IgD-negative memory B cell (primary cell): ENCODE measurements at regions not wholly inside any gene's neighbourhood (a gene's known extent, or its start where the extent isn't known, plus 50 kb on each side); places are given as distances from the start of the nearest gene placed in this dataset.
A peak's percentile ranks its signal among the peaks of the same experiment; 100 is the strongest.

ENCODE experiments used
- H3K27ac Mint-ChIP-seq, 3 donors: one replicate each; pipeline ENCODE4 v1.8.0; 2020 to 2022; ENCODE audit warnings: mild to moderate bottlenecking in 3 of 3, mixed read lengths in 3 of 3, moderate library complexity in 1 of 3
- H3K27me3 Mint-ChIP-seq: one replicate; pipeline ENCODE4 v1.8.0; 2021; ENCODE audit warnings: mixed read lengths
- H3K36me3 Mint-ChIP-seq: one replicate; pipeline ENCODE4 v1.8.0; 2020; ENCODE audit warnings: mild to moderate bottlenecking, mixed read lengths
- H3K4me1 Mint-ChIP-seq, 3 donors: one replicate each; pipeline ENCODE4 v1.8.0; 2020 to 2022; ENCODE audit warnings: mixed read lengths in 3 of 3, mild to moderate bottlenecking in 1 of 3
- H3K4me3 Mint-ChIP-seq, 4 donors: one replicate each; pipeline ENCODE4 v1.8.0; 2020 to 2022; ENCODE audit warnings: mild to moderate bottlenecking in 4 of 4, mixed read lengths in 4 of 4, moderate library complexity in 3 of 4
- H3K9me3 Mint-ChIP-seq, 3 donors: one replicate each; pipeline ENCODE4 v1.8.0; 2020 to 2021; ENCODE audit warnings: mixed read lengths in 3 of 3, mild to moderate bottlenecking in 1 of 3

GRCh38 chr9:79862921-79863890, 291.4 kb downstream of the TLE4 start:
- no peaks in the 10 kb centered on the region for H3K27me3 Mint-ChIP-seq
- H3K36me3 Mint-ChIP-seq, result peaks cover 2% of the 10 kb centered on the region
- H3K27ac Mint-ChIP-seq, result peak overlapping the region in 1 of 3 donors; percentile 20
- H3K9me3 Mint-ChIP-seq, result peaks cover 2 to 3% (median 2%) of the 10 kb centered on the region in 3 donors
- H3K4me3 Mint-ChIP-seq, result peak overlapping the region in 1 of 4 donors; percentile 49
- H3K4me1 Mint-ChIP-seq, result peaks cover 8 to 17% (median 12%) of the 10 kb centered on the region in 3 donors

- Mint-ChIP-seq H3K4me3 (peak overlapping the region in 3 of 4 donors; percentile 59 to 89 (median 68)), H3K9me3 (peaks cover 0 to 3% (median 2%) of the 10 kb centered on the region in 3 donors), H3K27ac (peak overlapping the region; percentile 25 to 92 (median 58)), H3K36me3 (peaks cover 2% of the 10 kb centered on the region), H3K4me1 (peaks cover 9 to 14% (median 12%) of the 10 kb centered on the region in 3 donors), H3K27me3 (no peaks in the 10 kb centered on the region)
These were observed 286.7 kb downstream of the TLE4 start for GRCh38 chr9:79858508-79858907.

GRCh38 chr9:79857188-79857587, 285.4 kb downstream of the TLE4 start:
- Mint-ChIP-seq H3K4me1 (peaks cover 9 to 14% (median 12%) of the 10 kb centered on the region in 3 donors), H3K9me3 (peaks cover 0 to 3% (median 2%) of the 10 kb centered on the region in 3 donors), H3K27ac (peak overlapping the region in 2 of 3 donors; percentile 55 to 77), H3K36me3 (peaks cover 2% of the 10 kb centered on the region), H3K27me3 (no peaks in the 10 kb centered on the region), H3K4me3 (no peak overlapping the region)

DNA sequence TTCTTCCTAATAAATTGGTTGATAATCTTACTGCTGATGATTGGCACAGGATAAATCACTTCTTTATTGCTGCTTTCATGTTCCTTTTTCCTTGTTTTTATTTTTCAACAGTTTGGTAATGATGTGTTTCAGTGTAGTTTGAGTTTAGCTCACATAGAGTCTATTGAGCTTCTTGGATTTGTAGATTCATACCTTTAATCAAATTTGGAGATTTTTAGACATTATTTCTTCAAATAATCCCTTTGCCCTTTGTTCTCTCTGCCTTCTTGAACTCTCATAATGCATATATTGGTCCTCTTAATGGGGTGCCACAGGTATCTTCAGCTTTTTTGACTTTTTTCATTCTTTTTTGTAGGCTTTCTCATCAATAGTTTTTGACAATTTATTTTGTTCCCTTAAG, 275.3 kb downstream of the TLE4 start:
- Mint-ChIP-seq H3K4me1 (peaks cover 0 to 4% (median 0%) of the 10 kb centered on the region in 3 donors), H3K36me3 (peaks cover 9% of the 10 kb centered on the region), H3K4me3 (no peak overlapping the region), H3K27me3 (no peaks in the 10 kb centered on the region), H3K9me3 (peaks cover 1 to 18% (median 13%) of the 10 kb centered on the region in 3 donors), H3K27ac (no peak overlapping the region)

DNA sequence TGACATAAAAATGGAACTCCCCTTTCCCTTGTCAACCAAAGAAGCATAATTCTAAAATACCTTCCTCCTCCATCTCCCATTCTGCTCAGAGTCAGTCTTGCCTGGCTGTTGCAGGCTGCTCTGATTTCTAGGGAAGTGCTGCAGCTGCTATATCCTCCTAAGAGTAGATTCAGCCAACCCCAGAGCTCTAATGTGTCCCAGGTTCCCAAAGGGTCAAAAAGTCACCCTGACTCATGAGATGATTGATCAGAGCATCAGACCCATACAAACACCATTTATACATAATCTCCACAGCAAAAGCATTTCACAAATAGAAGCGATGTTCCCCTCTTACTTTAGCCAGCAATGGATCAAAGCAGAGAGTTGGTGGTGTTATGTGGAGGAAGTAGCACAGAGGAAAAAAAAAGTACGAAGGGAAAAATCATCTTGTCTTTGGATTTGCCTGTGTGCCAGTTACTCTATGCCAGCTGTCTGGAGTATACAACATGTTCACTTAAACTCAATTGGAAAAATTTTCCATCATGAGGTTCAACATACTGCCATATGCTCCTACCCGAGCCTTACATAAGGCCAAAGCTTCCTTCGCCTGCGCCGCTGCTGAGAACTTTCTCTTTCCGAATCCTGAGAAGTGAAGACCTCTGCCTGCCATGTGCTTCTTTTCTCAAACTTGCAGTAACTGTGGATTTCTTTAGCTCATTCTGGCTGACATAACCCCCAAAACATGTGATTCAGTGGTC, 258.0 kb downstream of the TLE4 start:
- Mint-ChIP-seq H3K36me3 (peaks cover 4% of the 10 kb centered on the region), H3K4me1 (peaks cover 5 to 11% (median 7%) of the 10 kb centered on the region in 3 donors), H3K9me3 (peaks cover 0 to 3% (median 0%) of the 10 kb centered on the region in 3 donors), H3K4me3 (no peak overlapping the region), H3K27me3 (no peaks in the 10 kb centered on the region), H3K27ac (no peak overlapping the region)

- Mint-ChIP-seq H3K27ac (peak overlapping the region in 2 of 3 donors; percentile 1 to 74), H3K4me1 (peaks cover 14 to 16% (median 15%) of the 10 kb centered on the region in 3 donors), H3K27me3 (peaks cover 4% of the 10 kb centered on the region), H3K36me3 (peaks cover 2% of the 10 kb centered on the region), H3K4me3 (peak overlapping the region; percentile 8 to 88 (median 59)), H3K9me3 (no peaks in the 10 kb centered on the region)
These were observed 252.5 kb downstream of the TLE4 start for GRCh38 chr9:79824265-79824664.

DNA sequence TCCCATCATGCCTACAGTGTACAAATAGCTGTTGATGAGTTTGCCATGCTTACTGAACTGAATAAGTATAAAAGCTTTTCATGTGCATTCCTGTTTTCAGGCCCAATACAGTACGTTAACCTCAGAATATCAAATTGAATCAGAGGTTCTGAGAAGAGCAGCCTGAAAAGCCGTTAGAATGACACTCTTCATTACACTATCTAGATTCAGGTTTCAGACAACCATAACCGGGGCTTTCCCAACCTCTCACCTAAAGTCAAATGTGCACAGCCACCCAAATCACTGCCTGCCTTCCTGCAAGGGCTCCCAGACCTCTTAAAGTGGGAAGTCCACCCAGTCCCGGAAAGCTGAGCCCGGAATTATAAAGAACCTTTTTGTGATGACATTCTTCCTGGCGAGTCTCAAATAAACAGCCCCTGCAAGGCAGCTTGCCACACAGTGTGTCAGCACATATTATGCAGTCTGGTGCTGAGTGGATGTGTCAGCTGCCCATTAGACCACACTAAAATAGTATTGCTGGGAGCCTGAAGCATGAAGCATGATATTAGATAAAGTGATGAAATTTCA, 245.8 kb downstream of the TLE4 start:
- Mint-ChIP-seq H3K36me3 (peaks cover 1% of the 10 kb centered on the region), H3K4me1 (peaks cover 33 to 40% (median 37%) of the 10 kb centered on the region in 3 donors), H3K9me3 (no peaks in the 10 kb centered on the region), H3K27ac (peak overlapping the region in 1 of 3 donors; percentile 15), H3K27me3 (no peaks in the 10 kb centered on the region), H3K4me3 (peak overlapping the region in 3 of 4 donors; percentile 1 to 77 (median 2))

DNA sequence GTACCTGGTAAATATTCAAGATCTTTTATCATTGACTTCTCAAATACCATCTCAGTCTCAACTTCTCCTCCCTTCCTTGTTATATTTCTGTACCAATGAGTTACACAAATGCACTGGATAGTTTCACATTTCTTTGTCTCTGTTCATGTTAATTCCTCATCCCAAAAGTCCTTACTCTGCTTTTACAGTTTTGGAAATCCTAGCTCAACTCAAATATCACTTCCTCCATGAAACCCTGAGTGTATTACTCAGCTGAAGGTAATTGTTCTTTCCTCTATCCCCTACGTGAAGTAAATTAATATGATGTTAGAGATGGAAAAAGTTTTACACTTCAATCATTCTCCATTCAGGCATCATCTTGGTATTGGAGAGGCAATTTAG, 241.5 kb downstream of the TLE4 start:
- H3K4me1 Mint-ChIP-seq, result peaks cover 46 to 60% (median 56%) of the 10 kb centered on the region in 3 donors
- no peaks in the 10 kb centered on the region for H3K27me3 Mint-ChIP-seq
- H3K36me3 Mint-ChIP-seq, result no peaks in the 10 kb centered on the region
- H3K4me3 Mint-ChIP-seq, result peak overlapping the region; percentile 18 to 83 (median 76)
- H3K9me3 Mint-ChIP-seq, result no peaks in the 10 kb centered on the region
- H3K27ac Mint-ChIP-seq, result no peak overlapping the region

DNA sequence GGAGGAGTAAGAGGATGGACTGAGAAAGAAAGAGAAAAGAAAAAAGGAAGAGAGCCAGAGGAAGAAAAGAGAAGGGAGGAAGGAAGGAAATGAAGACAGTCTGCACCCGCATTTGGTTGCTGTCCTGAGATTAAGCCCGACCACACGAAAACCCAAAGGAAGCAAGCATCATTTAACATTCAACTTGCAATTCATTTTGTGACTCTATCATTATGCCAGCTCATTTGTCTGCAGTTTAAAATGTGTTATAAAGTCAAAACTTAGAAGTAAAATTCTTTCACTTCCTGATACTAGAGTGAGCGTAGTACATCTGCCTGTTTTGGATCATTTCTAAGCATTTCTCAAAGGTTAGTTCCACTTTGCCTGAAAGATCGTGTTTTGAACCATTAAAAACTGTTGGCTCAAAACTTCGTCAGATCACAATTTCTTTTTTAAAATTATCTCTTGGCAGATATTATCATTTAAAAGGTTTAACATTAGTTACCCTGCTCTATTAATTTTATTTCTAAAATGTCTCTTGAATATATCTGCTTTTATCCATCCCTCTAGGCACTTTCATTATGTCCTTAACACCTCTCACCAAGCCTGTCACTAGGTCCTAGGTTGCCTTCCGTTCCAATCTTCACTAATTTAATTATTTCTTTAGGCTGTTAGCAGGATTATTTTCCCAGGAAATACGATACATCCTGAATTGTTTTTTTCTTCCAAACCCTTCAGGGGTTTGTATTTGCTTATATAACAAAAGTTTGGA, 240.9 kb downstream of the TLE4 start:
- Mint-ChIP-seq H3K4me3 (peak overlapping the region; percentile 18 to 83 (median 76)), H3K27me3 (no peaks in the 10 kb centered on the region), H3K4me1 (peaks cover 40 to 57% (median 52%) of the 10 kb centered on the region in 3 donors), H3K9me3 (no peaks in the 10 kb centered on the region), H3K36me3 (no peaks in the 10 kb centered on the region), H3K27ac (peak overlapping the region in 2 of 3 donors; percentile 13 to 74)

DNA sequence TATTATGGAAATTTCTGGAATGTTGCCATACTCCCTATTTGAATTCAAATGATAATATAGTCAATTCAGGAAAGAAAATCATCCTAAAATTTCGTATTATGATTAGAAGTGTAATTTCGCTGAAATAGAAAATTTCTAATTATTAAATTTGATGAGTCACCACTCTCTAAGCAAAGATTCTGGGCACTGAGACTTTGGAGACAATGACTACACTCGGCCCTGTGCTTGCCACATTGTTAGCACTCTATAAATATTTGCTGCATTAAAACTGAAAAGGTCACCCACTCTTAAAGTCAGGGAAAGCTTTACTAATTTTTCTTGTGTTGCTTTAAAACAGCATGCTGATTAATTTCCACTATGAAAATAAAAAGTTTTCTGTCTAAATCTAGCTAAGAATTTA, 240.3 kb downstream of the TLE4 start:
- Mint-ChIP-seq H3K27ac (peak overlapping the region in 2 of 3 donors; percentile 13 to 74), H3K36me3 (no peaks in the 10 kb centered on the region), H3K9me3 (no peaks in the 10 kb centered on the region), H3K27me3 (no peaks in the 10 kb centered on the region), H3K4me3 (peak overlapping the region; percentile 18 to 83 (median 76)), H3K4me1 (peaks cover 35 to 51% (median 46%) of the 10 kb centered on the region in 3 donors)

GRCh38 chr9:79809931-79810330, 238.2 kb downstream of the TLE4 start:
- no peak overlapping the region for H3K27ac Mint-ChIP-seq
- no peaks in the 10 kb centered on the region for H3K9me3 Mint-ChIP-seq
- H3K4me1 Mint-ChIP-seq, result peaks cover 24 to 40% (median 39%) of the 10 kb centered on the region in 3 donors
- no peak overlapping the region for H3K4me3 Mint-ChIP-seq
- H3K27me3 Mint-ChIP-seq, result no peaks in the 10 kb centered on the region
- no peaks in the 10 kb centered on the region for H3K36me3 Mint-ChIP-seq

DNA sequence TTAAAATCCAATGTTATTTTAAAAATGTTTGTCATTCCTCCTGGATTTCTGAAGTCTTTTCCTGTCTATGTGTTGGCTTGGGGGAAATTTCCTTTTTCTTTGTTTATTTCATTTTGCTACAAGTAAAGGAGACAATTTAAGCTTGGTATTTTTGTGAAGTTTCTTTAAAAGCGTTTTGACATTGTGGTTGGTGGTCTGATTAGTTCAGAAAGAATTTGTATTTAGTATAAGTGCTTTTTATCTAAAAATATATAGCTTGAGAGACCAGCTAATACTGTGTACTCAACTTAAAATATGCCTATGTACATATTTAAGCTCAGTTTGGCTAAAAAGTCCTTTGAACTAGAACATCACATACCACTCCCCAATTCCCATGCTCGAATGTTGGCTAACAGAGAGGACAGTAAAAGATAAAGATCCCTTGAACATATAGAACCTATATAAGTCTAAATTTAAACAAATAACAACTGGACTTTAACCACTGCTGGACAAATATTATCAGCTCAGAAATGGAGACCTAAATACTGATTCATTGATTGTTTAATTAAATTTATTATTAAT, 237.6 kb downstream of the TLE4 start:
- H3K4me1 Mint-ChIP-seq, result peaks cover 24 to 40% (median 39%) of the 10 kb centered on the region in 3 donors
- H3K36me3 Mint-ChIP-seq, result no peaks in the 10 kb centered on the region
- H3K27ac Mint-ChIP-seq, result no peak overlapping the region
- no peak overlapping the region for H3K4me3 Mint-ChIP-seq
- H3K27me3 Mint-ChIP-seq, result no peaks in the 10 kb centered on the region
- H3K9me3 Mint-ChIP-seq, result no peaks in the 10 kb centered on the region

DNA sequence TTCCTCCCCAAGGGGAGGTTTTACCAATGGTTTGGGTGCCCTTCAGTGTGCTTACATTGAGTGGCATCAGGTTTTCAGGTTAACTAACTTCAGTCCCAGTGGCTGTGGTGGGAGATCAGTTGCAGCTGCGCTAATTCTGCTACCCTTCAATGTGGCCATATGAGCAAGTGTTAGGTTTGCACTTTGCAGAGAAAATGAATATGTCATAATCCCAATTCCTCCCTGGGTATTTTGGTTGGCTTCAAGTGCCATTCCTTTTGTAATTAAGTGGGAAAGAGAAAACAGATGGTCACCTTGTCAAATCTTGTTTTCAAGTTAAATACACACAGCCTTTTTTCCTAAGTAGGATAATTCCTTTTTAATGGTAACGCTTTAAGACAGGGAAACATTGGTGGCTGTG, 236.2 kb downstream of the TLE4 start:
- no peak overlapping the region for H3K27ac Mint-ChIP-seq

GRCh38 chr9:79806086-79806485, 234.3 kb downstream of the TLE4 start:
- no peaks in the 10 kb centered on the region for H3K36me3 Mint-ChIP-seq
- no peaks in the 10 kb centered on the region for H3K9me3 Mint-ChIP-seq
- no peak overlapping the region for H3K4me3 Mint-ChIP-seq
- no peak overlapping the region for H3K27ac Mint-ChIP-seq
- no peaks in the 10 kb centered on the region for H3K27me3 Mint-ChIP-seq
- peaks cover 0 to 15% (median 13%) of the 10 kb centered on the region in 3 donors for H3K4me1 Mint-ChIP-seq

More for the DNA sequence above, 236.2 kb downstream of the TLE4 start:
- H3K9me3 Mint-ChIP-seq, result no peaks in the 10 kb centered on the region
- peaks cover 13 to 28% (median 27%) of the 10 kb centered on the region in 3 donors for H3K4me1 Mint-ChIP-seq
- H3K36me3 Mint-ChIP-seq, result no peaks in the 10 kb centered on the region
- no peaks in the 10 kb centered on the region for H3K27me3 Mint-ChIP-seq
- H3K4me3 Mint-ChIP-seq, result no peak overlapping the region
